GM12878 (cell line): ENCODE measurements at regions not wholly inside any gene's neighbourhood (a gene's known extent, or its start where the extent isn't known, plus 50 kb on each side); places are given as distances from the start of the nearest gene placed in this dataset.

Experiments
- BMI1 ChIP-seq: fragments of 450-650 bp; IDR thresholded peaks from 2 replicates; pipeline ENCODE4 v1.6.1; 2016; ENCODE audit warnings: mild to moderate bottlenecking, moderate library complexity, borderline replicate concordance
- CBFB ChIP-seq: IDR thresholded peaks from 2 replicates; pipeline ENCODE4 v1.6.1; 2016; ENCODE audit warnings: antibody characterized with exemption, low read depth
- CBX3 ChIP-seq: fragments of 200-600 bp; sonication (generic); IDR thresholded peaks from 2 replicates; pipeline ENCODE4 v1.6.1; 2016; ENCODE audit warnings: low read depth, borderline replicate concordance
- CREM ChIP-seq: IDR thresholded peaks from 2 replicates; pipeline ENCODE4 v1.6.1; 2014; ENCODE audit warnings: antibody characterized with exemption, low read depth
- EP300 ChIP-seq, 2 experiments: fragments of 150-350 bp in 1 of 2; IDR thresholded peaks; 2 replicates each; pipeline ENCODE4 v1.6.1; 2011 to 2012; ENCODE audit warnings: low read depth in 2 of 2, low read length in 2 of 2, borderline replicate concordance in 1 of 2, improper control_type of control experiment in 1 of 2, inconsistent platforms in 1 of 2; ENCODE audit not compliant: control insufficient read depth in 1 of 2
- ESRRA ChIP-seq: IDR thresholded peaks from 2 replicates; pipeline ENCODE4 v1.6.1; 2012; ENCODE audit warnings: mild to moderate bottlenecking, low read length, improper control_type of control experiment
- HDAC2 ChIP-seq: fragments of 200-600 bp; sonication (generic); IDR thresholded peaks from 2 replicates; pipeline ENCODE4 v1.6.1; 2017
- HDAC6 ChIP-seq: fragments of 200-600 bp; sonication (generic); IDR thresholded peaks from one replicate; pipeline ENCODE4 v1.8.0; 2017; ENCODE audit warnings: antibody characterized with exemption; ENCODE audit not compliant: unreplicated experiment
- IRF4 ChIP-seq: IDR thresholded peaks from 2 replicates; pipeline ENCODE4 v1.6.1; 2011; ENCODE audit warnings: low read depth, low read length
- MEF2B ChIP-seq: fragments of 450-650 bp; IDR thresholded peaks from 2 replicates; pipeline ENCODE4 v1.6.1; 2018; ENCODE audit warnings: mild to moderate bottlenecking, moderate library complexity; ENCODE audit not compliant: partially characterized antibody, poor library complexity, severe bottlenecking
- MTA2 ChIP-seq: fragments of 450-650 bp; IDR thresholded peaks from 2 replicates; pipeline ENCODE4 v1.6.1; 2016; ENCODE audit warnings: low read depth, mild to moderate bottlenecking, moderate library complexity
- MXI1 ChIP-seq: fragments of 150-350 bp; IDR thresholded peaks from 2 replicates; pipeline ENCODE4 v1.6.1; 2011; ENCODE audit warnings: low read depth, mild to moderate bottlenecking, inconsistent platforms, low read length, improper control_type of control experiment
- MYB ChIP-seq: fragments of 150-350 bp; IDR thresholded peaks from 2 replicates; pipeline ENCODE4 v1.6.1; 2014; ENCODE audit warnings: mild to moderate bottlenecking, low read depth, low read length, borderline replicate concordance
- NBN ChIP-seq: fragments of 450-650 bp; IDR thresholded peaks from 2 replicates; pipeline ENCODE4 v1.6.1; 2016
- NR2F1 ChIP-seq: fragments of 450-650 bp; conservative IDR thresholded peaks from 2 replicates; pipeline ENCODE4 v1.6.1; 2017; ENCODE audit warnings: mild to moderate bottlenecking
- PAX5 ChIP-seq: IDR thresholded peaks from 2 replicates; pipeline ENCODE4 v1.6.1; 2011; ENCODE audit warnings: low read depth, low read length, borderline replicate concordance
- RBBP5 ChIP-seq: fragments of 200-600 bp; sonication (generic); conservative IDR thresholded peaks from 2 replicates; pipeline ENCODE4 v1.6.1; 2016
- RELA ChIP-seq: fragments of 450-650 bp; IDR thresholded peaks from 2 replicates; pipeline ENCODE4 v1.8.0; 2014; ENCODE audit warnings: borderline replicate concordance; ENCODE audit not compliant: partially characterized antibody
- RUNX3 ChIP-seq: IDR thresholded peaks from 2 replicates; pipeline ENCODE4 v1.6.1; 2012; ENCODE audit warnings: low read length, inconsistent platforms
- SIN3A ChIP-seq: IDR thresholded peaks from 2 replicates; pipeline ENCODE4 v1.6.1; 2012; ENCODE audit warnings: low read depth, low read length, improper control_type of control experiment
- SIX5 ChIP-seq: IDR thresholded peaks from 2 replicates; pipeline ENCODE4 v1.6.1; 2011; ENCODE audit warnings: mild to moderate bottlenecking, low read depth, low read length, moderate library complexity; ENCODE audit not compliant: severe bottlenecking
- SREBF2 ChIP-seq: IDR thresholded peaks from 2 replicates; pipeline ENCODE4 v1.6.1; 2012; ENCODE audit warnings: mild to moderate bottlenecking, low read length
- USF2 ChIP-seq: IDR thresholded peaks from 2 replicates; pipeline ENCODE4 v1.6.1; 2011; ENCODE audit warnings: low read depth, low read length, improper control_type of control experiment, borderline replicate concordance
- WRNIP1 ChIP-seq: IDR thresholded peaks from 2 replicates; pipeline ENCODE4 v1.6.1; 2011; ENCODE audit warnings: low read depth, low read length, improper control_type of control experiment, borderline replicate concordance
- YY1 ChIP-seq: IDR thresholded peaks from 2 replicates; pipeline ENCODE4 v1.6.1; 2011; ENCODE audit warnings: low read depth, mild to moderate bottlenecking, low read length
- ZBED1 ChIP-seq: IDR thresholded peaks from 2 replicates; pipeline ENCODE4 v1.6.1; 2016; ENCODE audit warnings: borderline replicate concordance
- ZNF217 ChIP-seq: fragments of 450-650 bp; IDR thresholded peaks from 2 replicates; pipeline ENCODE4 v1.6.1; 2017; ENCODE audit warnings: antibody characterized with exemption, mild to moderate bottlenecking
- ZNF622 ChIP-seq: fragments of 450-650 bp; IDR thresholded peaks from 2 replicates; pipeline ENCODE4 v1.6.1; 2017; ENCODE audit warnings: mild to moderate bottlenecking, inconsistent platforms
- ZSCAN29 ChIP-seq: fragments of 450-650 bp; IDR thresholded peaks from 2 replicates; pipeline ENCODE4 v1.6.1; 2017; ENCODE audit warnings: mild to moderate bottlenecking, moderate library complexity
- ZZZ3 ChIP-seq: IDR thresholded peaks from 2 replicates; pipeline ENCODE4 v1.6.1; 2011; ENCODE audit warnings: low read depth; ENCODE audit not compliant: control insufficient read depth, insufficient read length
- TF ChIP-seq, protein P1 (sequence below): fragments of 450-650 bp; IDR thresholded peaks from 2 replicates; pipeline ENCODE4 v1.6.1; 2017; ENCODE audit warnings: low read depth, mild to moderate bottlenecking, moderate library complexity

DNA sequence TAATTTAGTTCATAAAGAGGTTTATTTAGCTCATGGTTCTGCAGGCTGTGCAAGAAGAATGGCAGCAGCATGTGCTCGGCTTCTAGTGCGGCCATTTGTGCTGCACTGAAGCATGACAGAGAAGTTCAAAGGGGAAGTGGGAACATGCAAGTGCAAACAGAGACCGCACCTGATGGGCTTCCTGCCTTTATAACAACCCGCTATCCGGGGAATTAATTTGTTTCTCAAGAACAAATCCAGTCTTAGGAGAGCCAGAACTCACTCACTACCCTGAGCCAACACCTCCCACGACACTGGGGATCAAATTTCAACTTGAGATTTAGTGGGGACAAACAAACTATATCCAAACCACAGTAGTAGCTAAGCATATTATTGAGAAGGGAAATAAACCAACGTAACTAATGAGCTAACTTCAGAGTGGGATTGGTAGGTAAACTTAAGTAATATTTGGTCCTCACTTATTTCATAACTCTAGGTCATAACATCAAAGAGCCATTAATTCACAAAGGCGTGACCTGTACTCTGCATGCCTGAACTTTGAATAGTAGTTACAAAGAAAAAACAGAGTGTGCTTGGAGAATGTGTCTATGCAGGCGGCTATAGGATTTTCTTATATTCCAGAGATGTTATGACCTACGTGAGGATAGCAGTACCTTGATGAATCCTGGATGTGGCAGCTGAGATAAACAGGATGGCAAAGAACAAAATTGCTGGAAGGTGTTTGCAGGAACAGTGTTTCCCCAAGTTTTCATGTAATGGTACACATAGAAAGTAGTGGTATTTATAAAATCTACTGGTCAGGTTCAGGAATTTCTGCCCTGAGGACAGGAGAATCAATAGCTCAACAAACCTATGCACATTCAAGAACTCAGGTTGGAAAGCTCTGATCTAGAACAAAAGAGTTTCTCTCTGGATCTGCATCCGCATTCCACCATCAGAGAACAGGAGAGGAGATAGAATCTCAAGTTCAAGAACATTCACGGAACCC lies 845.9 kb upstream of the ID2 start (continued):
- TF ChIP-seq MXI1 (no peak), PAX5 (peak; percentile 94), ZSCAN29 (no peak), IRF4 (peak; percentile 73; the same call in 1 of the 2 replicates), ESRRA (no peak), RBBP5 (no peak), CBFB (0 out of 2 replicates have a peak, but pooled peaks have one; percentile 8), EP300 (IDR thresholded peaks at IDR 0.05; ENCODE audit: borderline replicate concordance in 1 of 2, control insufficient read depth in 1 of 2, low read depth in 2 of 2, low read length in 2 of 2) (peak in 1 of 2 experiments; percentile 42; a peak in 1 of 4 replicates), USF2 (no peak), CBX3 (no peak), MTA2 (peak; percentile 73), ZZZ3 (no peak), ZBED1 (no peak), RELA (no peak), SIX5 (no peak), NBN (0 out of 2 replicates have a peak, but pooled peaks have one; percentile 30), RUNX3 (peak; percentile 82), WRNIP1 (no peak), ZNF622 (no peak), SIN3A (no peak), ZNF217 (no peak), HDAC6 (no peak), YY1 (peak; percentile 93), MEF2B (peak; percentile 14), HDAC2 (no peak), NR2F1 (0 out of 2 replicates have a peak, but pooled peaks have one; percentile 13), CREM (peak; percentile 42; the same call in 1 of the 2 replicates), SREBF2 (no peak), BMI1 (no peak), MYB (no peak)
- TF ChIP-seq, protein P1, sequence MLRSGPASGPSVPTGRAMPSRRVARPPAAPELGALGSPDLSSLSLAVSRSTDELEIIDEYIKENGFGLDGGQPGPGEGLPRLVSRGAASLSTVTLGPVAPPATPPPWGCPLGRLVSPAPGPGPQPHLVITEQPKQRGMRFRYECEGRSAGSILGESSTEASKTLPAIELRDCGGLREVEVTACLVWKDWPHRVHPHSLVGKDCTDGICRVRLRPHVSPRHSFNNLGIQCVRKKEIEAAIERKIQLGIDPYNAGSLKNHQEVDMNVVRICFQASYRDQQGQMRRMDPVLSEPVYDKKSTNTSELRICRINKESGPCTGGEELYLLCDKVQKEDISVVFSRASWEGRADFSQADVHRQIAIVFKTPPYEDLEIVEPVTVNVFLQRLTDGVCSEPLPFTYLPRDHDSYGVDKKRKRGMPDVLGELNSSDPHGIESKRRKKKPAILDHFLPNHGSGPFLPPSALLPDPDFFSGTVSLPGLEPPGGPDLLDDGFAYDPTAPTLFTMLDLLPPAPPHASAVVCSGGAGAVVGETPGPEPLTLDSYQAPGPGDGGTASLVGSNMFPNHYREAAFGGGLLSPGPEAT, result peak; percentile 42; the same call in 1 of the 2 replicates
